ENCODE measurements at regions not wholly inside any gene's neighbourhood (a gene's known extent, or its start where the extent isn't known, plus 50 kb on each side); places are given as distances from the start of the nearest gene placed in this dataset.

DNA sequence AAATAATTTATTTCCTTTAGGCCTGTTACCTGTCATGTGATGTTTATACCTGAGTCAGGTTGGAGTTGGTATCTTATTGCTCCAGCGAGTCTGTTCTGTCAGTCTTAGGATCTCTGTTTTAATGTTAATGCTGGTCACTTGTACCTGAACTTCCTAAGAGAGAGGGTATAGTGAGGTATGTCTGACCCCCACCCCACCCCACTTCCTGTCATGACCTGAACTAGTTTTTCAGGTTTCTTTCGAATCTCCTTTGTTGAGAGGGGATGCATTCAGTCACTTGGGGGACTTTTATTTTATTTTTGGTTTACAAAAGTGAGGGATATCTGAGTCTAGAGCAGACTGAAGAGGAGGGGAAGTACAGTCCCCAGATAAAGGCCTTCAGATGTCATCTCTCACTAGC lies 769.0 kb upstream of the COBL start:
- peaks cover 4% of the 10 kb centered on the region for H3K4me1 Mint-ChIP-seq (ENCODE audit: low read depth, unreplicated experiment)
- no peak overlapping the region for H3K27ac Mint-ChIP-seq (ENCODE audit: unreplicated experiment)
- DNase-seq, result no peak
- TF ChIP-seq, protein P1, sequence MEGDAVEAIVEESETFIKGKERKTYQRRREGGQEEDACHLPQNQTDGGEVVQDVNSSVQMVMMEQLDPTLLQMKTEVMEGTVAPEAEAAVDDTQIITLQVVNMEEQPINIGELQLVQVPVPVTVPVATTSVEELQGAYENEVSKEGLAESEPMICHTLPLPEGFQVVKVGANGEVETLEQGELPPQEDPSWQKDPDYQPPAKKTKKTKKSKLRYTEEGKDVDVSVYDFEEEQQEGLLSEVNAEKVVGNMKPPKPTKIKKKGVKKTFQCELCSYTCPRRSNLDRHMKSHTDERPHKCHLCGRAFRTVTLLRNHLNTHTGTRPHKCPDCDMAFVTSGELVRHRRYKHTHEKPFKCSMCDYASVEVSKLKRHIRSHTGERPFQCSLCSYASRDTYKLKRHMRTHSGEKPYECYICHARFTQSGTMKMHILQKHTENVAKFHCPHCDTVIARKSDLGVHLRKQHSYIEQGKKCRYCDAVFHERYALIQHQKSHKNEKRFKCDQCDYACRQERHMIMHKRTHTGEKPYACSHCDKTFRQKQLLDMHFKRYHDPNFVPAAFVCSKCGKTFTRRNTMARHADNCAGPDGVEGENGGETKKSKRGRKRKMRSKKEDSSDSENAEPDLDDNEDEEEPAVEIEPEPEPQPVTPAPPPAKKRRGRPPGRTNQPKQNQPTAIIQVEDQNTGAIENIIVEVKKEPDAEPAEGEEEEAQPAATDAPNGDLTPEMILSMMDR (IDR thresholded peaks at IDR 0.05; ENCODE audit: partially characterized antibody, unreplicated experiment), result no peak
- peaks cover 4% of the 10 kb centered on the region for H3K9me3 Mint-ChIP-seq (ENCODE audit: unreplicated experiment)
- no peak overlapping the region for H3K4me3 Mint-ChIP-seq (ENCODE audit: unreplicated experiment)
- H3K36me3 Mint-ChIP-seq (ENCODE audit: unreplicated experiment), result no peaks in the 10 kb centered on the region
- peaks cover 2% of the 10 kb centered on the region for H3K27me3 Mint-ChIP-seq (ENCODE audit: unreplicated experiment)

DNA sequence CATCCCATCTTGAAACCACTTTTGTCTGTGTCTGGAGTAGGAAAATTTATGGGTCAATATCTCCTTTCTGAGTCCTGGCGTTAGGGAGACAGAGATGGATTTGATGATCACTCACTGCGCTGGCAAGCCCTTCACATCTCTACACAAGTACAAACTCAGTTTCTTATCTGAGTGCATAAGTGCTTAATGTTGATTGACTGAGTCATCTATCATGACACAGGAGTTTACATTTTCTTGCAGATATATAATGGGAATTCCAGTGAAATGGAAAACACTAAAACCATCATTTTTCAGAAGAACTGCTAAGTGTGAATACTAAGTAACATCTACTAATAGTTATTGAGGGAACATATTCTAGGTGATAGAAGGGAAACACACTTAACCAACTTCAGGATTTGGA lies 763.9 kb upstream of the COBL start:
- DNase-seq, result no peak
- TF ChIP-seq, protein P1 (IDR thresholded peaks at IDR 0.05; ENCODE audit: partially characterized antibody, unreplicated experiment), result no peak
- H3K9me3 Mint-ChIP-seq (ENCODE audit: unreplicated experiment), result peaks cover 2% of the 10 kb centered on the region
- H3K27ac Mint-ChIP-seq (ENCODE audit: unreplicated experiment), result no peak overlapping the region
- no peak overlapping the region for H3K4me3 Mint-ChIP-seq (ENCODE audit: unreplicated experiment)
- no peaks in the 10 kb centered on the region for H3K36me3 Mint-ChIP-seq (ENCODE audit: unreplicated experiment)
- H3K4me1 Mint-ChIP-seq (ENCODE audit: low read depth, unreplicated experiment), result no peaks in the 10 kb centered on the region
- peaks cover under 1% of the 10 kb centered on the region for H3K27me3 Mint-ChIP-seq (ENCODE audit: unreplicated experiment)

DNA sequence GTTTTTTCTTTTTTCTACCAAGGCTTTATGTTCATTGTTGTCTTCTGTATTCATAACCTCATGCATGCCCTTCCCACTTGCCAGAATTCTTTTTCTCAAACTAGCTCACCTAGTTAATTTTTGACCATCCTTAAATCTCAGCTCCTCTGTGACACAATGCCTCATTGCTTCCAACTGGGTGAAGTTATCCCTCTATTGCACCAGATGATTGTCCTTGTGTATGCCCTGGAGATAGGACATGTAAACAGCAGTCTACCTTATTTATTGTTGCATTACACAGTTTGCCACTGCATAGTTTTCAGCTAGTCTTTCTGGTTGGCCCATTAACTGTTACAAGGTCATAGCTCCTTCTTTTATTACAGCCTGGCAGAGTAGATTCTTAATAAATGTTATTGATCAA lies 763.1 kb upstream of the COBL start:
- TF ChIP-seq, protein P1 (IDR thresholded peaks at IDR 0.05; ENCODE audit: partially characterized antibody, unreplicated experiment), result no peak
- no peaks in the 10 kb centered on the region for H3K4me1 Mint-ChIP-seq (ENCODE audit: low read depth, unreplicated experiment)

DNA sequence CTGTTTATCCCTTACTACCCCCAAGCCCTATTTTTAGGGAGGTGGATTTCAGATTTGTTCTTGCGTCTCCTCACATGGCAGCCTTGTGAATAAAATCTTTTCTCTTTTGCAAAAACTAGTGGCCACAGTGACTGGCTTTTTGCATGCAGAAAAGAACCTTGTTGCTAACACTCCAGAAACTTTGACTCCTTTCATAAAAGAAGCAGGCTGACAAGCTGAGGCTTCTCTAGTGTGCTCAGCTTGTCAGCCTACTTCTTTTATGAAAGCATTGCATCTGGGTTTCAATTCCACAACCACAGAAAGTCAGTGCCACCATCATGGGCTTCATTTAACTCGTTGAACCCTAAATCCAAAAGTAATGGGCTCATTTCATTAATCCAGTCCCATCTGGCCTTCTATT lies 761.0 kb upstream of the COBL start:
- no peak overlapping the region for H3K4me3 Mint-ChIP-seq (ENCODE audit: unreplicated experiment)
- H3K27me3 Mint-ChIP-seq (ENCODE audit: unreplicated experiment), result peaks cover 2% of the 10 kb centered on the region
- H3K36me3 Mint-ChIP-seq (ENCODE audit: unreplicated experiment), result no peaks in the 10 kb centered on the region
- peaks cover 7% of the 10 kb centered on the region for H3K4me1 Mint-ChIP-seq (ENCODE audit: low read depth, unreplicated experiment)
- no peak overlapping the region for H3K27ac Mint-ChIP-seq (ENCODE audit: unreplicated experiment)
- H3K9me3 Mint-ChIP-seq (ENCODE audit: unreplicated experiment), result peaks cover 2% of the 10 kb centered on the region
- TF ChIP-seq, protein P1 (IDR thresholded peaks at IDR 0.05; ENCODE audit: partially characterized antibody, unreplicated experiment), result no peak
- no peak for DNase-seq

More for the DNA sequence above, 763.1 kb upstream of the COBL start:
- peaks cover 2% of the 10 kb centered on the region for H3K27me3 Mint-ChIP-seq (ENCODE audit: unreplicated experiment)
- no peaks in the 10 kb centered on the region for H3K36me3 Mint-ChIP-seq (ENCODE audit: unreplicated experiment)
- H3K9me3 Mint-ChIP-seq (ENCODE audit: unreplicated experiment), result peaks cover 2% of the 10 kb centered on the region
- no peak overlapping the region for H3K27ac Mint-ChIP-seq (ENCODE audit: unreplicated experiment)
- no peak for DNase-seq
- H3K4me3 Mint-ChIP-seq (ENCODE audit: unreplicated experiment), result no peak overlapping the region

DNA sequence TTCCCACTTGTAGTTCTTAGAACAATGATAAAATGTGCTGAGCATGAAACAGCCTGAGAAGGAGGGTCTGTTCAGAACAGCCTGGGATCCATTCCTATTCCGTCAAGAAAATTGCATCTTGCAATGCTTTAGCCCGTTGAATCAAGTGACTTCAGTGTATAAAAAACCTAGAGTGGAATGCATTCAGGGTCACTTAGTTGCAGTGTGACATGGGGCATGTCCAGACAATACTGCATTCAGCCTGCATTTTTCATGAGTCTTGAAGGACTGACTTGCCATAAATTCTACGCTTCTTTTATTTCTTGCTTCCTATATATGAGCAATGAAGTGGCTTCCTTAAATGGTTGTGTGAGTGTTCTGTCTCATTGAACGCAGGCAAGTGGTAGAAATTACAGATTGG lies 758.3 kb upstream of the COBL start:
- H3K4me3 Mint-ChIP-seq (ENCODE audit: unreplicated experiment), result no peak overlapping the region
- H3K27ac Mint-ChIP-seq (ENCODE audit: unreplicated experiment), result no peak overlapping the region
- peaks cover 2% of the 10 kb centered on the region for H3K9me3 Mint-ChIP-seq (ENCODE audit: unreplicated experiment)
- H3K36me3 Mint-ChIP-seq (ENCODE audit: unreplicated experiment), result no peaks in the 10 kb centered on the region
- TF ChIP-seq, protein P1 (IDR thresholded peaks at IDR 0.05; ENCODE audit: partially characterized antibody, unreplicated experiment), result no peak
- peaks cover 2% of the 10 kb centered on the region for H3K27me3 Mint-ChIP-seq (ENCODE audit: unreplicated experiment)
- no peak for DNase-seq
- peaks cover 7% of the 10 kb centered on the region for H3K4me1 Mint-ChIP-seq (ENCODE audit: low read depth, unreplicated experiment)
